ENCODE measurements at regions not wholly inside any gene's neighbourhood (a gene's known extent, or its start where the extent isn't known, plus 50 kb on each side); places are given as distances from the start of the nearest gene placed in this dataset.
A peak's percentile ranks its signal among the peaks of the same experiment; 100 is the strongest.
"Not testable (repeated sequence)": the region's sequence is repeated elsewhere in the genome, so short reads cannot be mapped to it uniquely, and the experiment has no call there.

DNA sequence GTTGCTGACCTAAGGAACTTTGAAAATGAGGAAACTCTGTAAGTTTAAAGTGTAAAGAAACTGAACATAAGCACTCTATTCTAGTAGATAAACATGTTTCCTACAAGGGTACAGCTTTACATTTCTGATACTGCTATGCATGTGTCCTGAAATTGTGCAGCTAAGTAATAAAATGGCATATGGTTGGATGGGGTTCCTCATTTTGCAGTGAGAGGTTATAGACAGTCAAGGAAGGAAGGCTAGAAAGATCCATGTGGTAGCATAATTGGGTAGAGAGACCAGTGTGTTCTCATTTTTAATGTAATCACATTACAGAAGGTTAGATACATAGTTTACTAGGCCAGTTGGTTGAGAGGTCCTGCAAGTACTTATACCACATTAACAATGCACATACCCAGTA lies 477.0 kb downstream of the TMEM121 start:
- DNase-seq (ENCODE audit: low spot score in 2 of 2) = no peak
- H3K36me3 ChIP-seq = no peaks in the 10 kb centered on the region
- H3K9me3 ChIP-seq = no peaks in the 10 kb centered on the region
- no peak overlapping the region for H3K27ac ChIP-seq
- TF ChIP-seq, protein P1, sequence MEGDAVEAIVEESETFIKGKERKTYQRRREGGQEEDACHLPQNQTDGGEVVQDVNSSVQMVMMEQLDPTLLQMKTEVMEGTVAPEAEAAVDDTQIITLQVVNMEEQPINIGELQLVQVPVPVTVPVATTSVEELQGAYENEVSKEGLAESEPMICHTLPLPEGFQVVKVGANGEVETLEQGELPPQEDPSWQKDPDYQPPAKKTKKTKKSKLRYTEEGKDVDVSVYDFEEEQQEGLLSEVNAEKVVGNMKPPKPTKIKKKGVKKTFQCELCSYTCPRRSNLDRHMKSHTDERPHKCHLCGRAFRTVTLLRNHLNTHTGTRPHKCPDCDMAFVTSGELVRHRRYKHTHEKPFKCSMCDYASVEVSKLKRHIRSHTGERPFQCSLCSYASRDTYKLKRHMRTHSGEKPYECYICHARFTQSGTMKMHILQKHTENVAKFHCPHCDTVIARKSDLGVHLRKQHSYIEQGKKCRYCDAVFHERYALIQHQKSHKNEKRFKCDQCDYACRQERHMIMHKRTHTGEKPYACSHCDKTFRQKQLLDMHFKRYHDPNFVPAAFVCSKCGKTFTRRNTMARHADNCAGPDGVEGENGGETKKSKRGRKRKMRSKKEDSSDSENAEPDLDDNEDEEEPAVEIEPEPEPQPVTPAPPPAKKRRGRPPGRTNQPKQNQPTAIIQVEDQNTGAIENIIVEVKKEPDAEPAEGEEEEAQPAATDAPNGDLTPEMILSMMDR (IDR thresholded peaks at IDR 0.05) = no peak
- H3K4me3 ChIP-seq = no peak overlapping the region
- no peaks in the 10 kb centered on the region for H3K27me3 ChIP-seq
- intact Hi-C loops (cut with DNase I) = no loop called here
- no peaks in the 10 kb centered on the region for H3K4me1 ChIP-seq

DNA sequence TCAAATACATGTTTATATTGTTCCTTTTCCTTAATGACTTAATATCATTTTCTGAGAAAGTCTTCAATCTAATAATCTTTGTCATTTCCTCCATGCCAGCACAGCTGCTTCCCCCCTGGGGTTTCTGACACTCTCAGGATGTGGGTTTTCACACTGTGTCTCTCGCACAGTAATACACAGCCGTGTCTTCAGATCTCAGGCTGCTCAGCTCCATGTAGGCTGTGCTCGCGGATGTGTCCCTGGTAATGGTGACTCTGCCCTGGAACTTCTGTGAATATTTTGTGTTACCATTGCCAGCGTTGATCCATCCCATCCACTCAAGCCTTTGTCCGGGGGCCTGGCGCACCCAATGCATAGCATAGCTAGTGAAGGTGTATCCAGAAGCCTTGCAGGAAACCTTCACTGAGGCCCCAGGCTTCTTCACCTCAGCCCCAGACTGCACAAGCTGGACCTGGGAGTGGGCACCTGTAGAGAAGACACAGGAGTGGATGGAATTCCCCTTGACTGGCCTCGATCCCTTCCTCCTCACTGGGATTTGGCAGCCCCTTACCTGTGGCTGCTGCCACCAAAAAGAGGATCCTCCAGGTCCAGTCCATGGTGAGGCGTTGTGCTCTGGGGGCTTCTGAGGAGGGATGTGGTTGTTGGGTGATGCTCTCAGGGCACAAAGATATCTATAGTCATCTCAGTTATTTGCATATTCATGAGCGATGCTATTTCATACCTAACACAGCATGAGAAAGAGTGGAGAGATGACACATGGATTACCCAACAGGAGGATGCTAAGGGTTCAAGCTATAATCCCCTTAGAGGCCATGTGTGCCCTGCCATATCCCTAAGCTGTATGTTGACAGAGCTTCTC lies 478.8 kb downstream of the TMEM121 start:
- H3K27ac ChIP-seq; DNase-seq (ENCODE audit: low spot score in 2 of 2); intact Hi-C loops (cut with DNase I); H3K4me3 ChIP-seq; H3K4me1 ChIP-seq; H3K9me3 ChIP-seq; H3K27me3 ChIP-seq; H3K36me3 ChIP-seq: not testable (repeated sequence)

DNA sequence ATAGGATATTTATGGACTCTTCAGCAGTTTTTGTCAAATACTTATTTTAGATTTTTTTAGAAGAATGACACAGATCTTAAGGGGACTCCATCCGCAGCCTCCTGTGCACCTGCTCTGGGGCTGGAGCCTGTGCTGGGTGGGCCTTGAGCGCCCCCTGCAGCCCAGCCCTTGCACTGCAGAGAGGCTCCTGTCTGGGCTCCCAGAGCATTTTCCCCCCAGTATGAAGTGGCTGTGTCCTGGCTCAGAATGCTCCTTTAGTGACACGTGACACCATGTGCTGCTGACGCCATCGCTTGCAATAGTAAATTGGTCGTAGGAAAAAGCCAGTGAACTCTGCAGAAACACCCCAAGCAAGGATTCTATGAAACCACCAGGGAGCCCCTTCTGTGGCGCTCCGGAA lies 479.7 kb downstream of the TMEM121 start:
- H3K9me3 ChIP-seq; DNase-seq (ENCODE audit: low spot score in 2 of 2); H3K4me3 ChIP-seq; H3K4me1 ChIP-seq; H3K27me3 ChIP-seq; intact Hi-C loops (cut with DNase I); H3K36me3 ChIP-seq; H3K27ac ChIP-seq: not testable (repeated sequence)
- TF ChIP-seq, protein P1 (IDR thresholded peaks at IDR 0.05) = peak in 2 of 3 experiments; percentile 7 to 42

DNA sequence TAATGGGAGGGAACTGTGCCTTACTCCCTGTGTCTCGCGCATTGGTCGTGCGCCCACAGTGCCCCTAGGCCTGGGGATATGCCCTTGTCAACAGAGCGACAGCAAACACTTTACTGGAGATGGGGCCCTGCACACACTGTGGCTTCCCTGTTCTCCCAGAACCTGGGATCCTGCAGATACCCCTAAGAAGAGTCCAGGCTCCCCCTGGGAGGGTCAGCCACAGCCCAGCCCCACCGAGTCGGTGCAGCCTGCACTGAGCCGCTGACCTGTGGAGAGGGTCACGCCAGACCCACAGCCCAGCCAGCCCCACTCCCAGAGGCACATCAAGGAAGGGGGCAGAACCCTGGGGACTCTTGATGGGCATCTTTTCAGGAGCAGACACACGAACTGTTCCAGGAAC lies 480.3 kb downstream of the TMEM121 start:
- H3K36me3 ChIP-seq; H3K4me1 ChIP-seq; H3K4me3 ChIP-seq; H3K27me3 ChIP-seq; H3K27ac ChIP-seq; DNase-seq (ENCODE audit: low spot score in 2 of 2); H3K9me3 ChIP-seq; intact Hi-C loops (cut with DNase I): not testable (repeated sequence)

DNA sequence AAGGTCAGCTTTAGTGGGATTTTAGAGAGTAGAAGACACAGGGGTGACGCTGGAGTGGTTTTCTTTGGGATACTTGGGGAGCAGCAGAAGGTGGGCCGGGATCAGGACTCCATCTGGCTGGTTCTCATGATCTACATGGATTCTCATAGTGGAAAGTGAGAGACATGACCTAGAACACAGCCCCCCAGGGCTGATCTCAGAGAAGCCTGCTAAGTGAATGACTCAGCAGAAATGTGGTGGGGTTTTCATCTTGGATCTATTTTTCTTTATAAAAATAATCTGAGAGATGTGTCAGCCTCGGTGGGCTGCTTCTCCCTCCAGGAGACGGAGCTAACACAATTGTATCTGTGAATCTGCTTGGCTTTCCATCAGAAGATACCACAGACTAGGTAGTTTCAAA lies 484.4 kb downstream of the TMEM121 start:
- Histone ChIP-seq H3K9me3 (no peaks in the 10 kb centered on the region), H3K4me3 (no peak overlapping the region), H3K27me3 (no peaks in the 10 kb centered on the region), H3K27ac (no peak overlapping the region), H3K4me1 (no peaks in the 10 kb centered on the region), H3K36me3 (no peaks in the 10 kb centered on the region)
- TF ChIP-seq, protein P1 (IDR thresholded peaks at IDR 0.05) = no peak
- intact Hi-C loops (cut with DNase I) = no loop called here
- DNase-seq (ENCODE audit: low spot score in 2 of 2) = no peak

DNA sequence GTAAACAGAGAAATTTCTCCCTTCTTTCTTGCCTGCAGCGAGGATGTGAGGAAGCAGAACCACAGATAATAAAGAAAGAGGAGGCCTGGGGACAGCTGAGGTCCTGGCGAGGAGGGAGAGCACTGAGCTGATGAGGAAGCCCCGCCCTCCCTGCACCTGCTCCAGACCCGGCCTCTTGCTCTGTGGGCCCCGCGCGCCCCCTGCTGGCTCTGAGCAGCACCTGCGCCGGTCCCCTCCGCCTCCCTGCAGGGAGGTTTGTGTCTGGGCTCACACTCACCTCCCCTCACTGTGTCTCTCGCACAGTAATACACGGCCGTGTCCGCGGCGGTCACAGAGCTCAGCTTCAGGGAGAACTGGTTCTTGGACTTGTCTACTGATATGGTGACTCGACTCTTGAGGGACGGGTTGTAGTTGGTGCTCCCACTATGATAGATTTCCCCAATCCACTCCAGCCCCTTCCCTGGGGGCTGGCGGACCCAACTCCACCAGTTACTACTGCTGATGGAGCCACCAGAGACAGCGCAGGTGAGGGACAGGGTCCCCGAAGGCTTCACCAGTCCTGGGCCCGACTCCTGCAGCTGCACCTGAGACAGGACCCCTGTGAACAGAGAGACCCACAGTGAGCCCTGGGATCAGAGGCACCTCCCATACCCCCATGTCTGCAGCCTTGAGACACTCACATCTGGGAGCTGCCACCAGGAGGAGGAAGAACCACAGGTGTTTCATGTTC lies 485.4 kb downstream of the TMEM121 start:
- TF ChIP-seq, protein P1 (IDR thresholded peaks at IDR 0.05) = peak in 2 of 3 experiments; percentile 7 to 15
- H3K27ac ChIP-seq; DNase-seq (ENCODE audit: low spot score in 2 of 2); H3K4me3 ChIP-seq; H3K27me3 ChIP-seq; H3K4me1 ChIP-seq; H3K9me3 ChIP-seq; H3K36me3 ChIP-seq; intact Hi-C loops (cut with DNase I): not testable (repeated sequence)

DNA sequence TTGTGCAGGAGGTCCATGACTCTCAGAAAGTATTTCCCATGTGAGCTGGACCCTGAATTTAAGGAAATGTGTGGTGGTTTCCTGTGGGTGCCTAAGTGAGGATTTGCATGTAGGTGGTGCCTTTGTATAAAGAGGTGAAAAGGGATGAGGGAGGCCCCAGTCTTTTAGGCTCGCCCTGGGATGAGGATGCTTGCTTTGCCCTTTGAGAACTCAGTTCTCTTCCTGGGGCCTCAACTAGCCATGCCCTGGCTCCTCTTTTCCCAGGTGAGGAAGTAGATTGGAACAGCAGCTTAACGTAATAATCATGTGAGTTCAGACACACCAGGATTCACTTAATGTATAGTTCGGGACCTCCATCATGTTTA lies 486.0 kb downstream of the TMEM121 start:
- DNase-seq (ENCODE audit: low spot score in 2 of 2); H3K27me3 ChIP-seq; H3K9me3 ChIP-seq; H3K4me1 ChIP-seq; H3K36me3 ChIP-seq; intact Hi-C loops (cut with DNase I); H3K27ac ChIP-seq; H3K4me3 ChIP-seq: not testable (repeated sequence)

Data from ascending aorta (tissue), 2 donors.